Occipital lobe (tissue), 1 donor: ENCODE measurements at regions not wholly inside any gene's neighbourhood (a gene's known extent, or its start where the extent isn't known, plus 50 kb on each side); places are given as distances from the start of the nearest gene placed in this dataset.
"Not testable (repeated sequence)": the region's sequence is repeated elsewhere in the genome, so short reads cannot be mapped to it uniquely, and the experiment has no call there.

Experiments used
- DNase-seq: peaks from one replicate; lab custom pipeline; 2025; lab: John Stamatoyannopoulos, UW

DNA sequence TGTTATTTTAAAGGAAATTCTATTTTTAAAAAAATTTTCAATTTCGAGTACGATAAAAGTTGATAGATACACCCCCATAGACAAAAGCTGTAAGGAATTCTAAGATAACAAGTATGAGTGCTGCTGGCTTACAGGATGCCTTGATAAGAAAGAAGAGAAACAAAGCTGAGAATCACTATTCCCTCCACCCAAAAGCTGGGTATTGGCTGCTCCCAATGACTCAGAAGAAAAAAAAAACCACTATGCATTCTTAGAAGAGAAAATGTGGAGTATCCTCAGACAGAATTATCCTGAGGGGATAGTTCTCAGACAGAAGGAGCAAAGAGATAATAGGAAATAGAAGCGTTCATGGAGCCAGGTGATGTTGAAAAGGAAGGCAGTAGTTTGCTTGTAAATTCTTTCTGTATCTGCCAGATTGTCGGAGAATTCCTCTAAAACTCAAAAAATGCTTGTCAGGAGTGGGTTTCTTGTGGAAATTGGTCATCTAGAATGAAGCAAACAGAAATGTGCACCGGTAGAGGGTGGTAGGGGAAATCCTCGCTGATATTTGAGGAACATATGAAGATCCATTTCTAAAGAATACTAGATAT lies 217.5 kb upstream of the ADAMTS3 start:
- no peak for DNase-seq

GRCh38 chr4:72779241-72779640 lies 210.2 kb upstream of the ADAMTS3 start:
- DNase-seq = no peak

DNA sequence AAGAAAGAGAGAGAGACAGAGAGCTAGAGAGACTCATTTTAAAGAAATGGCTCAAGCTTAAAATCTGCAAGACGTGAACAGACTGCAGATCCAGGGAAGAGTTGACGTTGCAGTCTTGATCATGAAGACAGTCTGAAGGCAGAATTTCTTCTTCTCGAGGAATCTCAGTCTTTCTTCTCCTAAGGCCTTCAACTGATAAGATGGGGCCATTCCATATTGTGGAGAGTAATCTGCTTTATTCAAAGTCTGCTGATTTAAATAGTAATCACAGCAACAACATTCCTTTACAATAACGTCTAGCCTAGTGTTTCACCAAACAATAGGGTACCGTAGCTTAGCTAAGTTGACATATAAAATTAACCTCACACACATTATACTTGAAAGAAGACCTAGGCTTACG lies 208.4 kb upstream of the ADAMTS3 start:
- DNase-seq = no peak

GRCh38 chr4:72770708-72771107 lies 201.7 kb upstream of the ADAMTS3 start:
- DNase-seq = no peak

DNA sequence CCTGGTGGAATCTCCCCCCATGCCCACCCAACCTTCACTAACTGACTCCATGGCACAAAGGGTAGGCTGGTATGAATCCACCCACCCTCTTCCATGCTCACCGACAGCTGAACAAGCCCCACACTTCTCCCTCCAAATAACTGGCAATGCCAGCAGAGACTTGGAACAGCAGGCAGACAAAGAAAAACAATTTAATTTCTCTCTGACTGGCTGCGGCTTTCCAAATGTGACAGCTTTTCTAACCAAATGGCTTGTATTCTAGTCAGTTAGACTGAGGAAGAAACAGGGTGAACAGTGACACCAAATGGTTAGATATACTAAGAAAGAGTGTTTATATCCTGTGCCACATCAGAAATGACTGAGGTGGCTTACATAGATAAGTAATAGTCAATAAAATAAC lies 199.3 kb upstream of the ADAMTS3 start:
- DNase-seq = no peak

- no peak for DNase-seq
Observed at GRCh38 chr4:72767618-72768302, 198.7 kb upstream of the ADAMTS3 start.

DNA sequence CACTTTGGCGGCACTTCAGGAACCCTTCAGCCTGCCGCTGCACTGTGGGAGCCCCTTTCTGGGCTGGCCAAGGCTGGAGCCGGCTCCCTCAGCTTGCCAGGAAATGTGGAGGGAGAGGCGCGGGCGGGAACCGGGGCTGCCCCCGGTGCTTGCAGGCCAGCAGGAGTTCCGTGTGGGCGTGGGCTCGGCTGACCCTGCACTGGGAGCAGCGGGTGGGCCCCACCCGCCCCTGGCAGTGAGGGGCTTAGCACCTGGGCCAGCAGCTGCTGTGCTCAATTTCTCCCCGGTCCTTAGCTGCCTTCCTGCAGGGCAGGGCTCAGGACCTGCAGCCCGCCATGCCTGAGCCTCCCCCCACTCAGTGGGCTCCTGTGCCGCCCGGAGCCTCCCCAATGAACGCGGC lies 196.8 kb upstream of the ADAMTS3 start:
- DNase-seq = not testable (repeated sequence)

- DNase-seq = no peak
Observed at GRCh38 chr4:72761368-72762038, 192.5 kb upstream of the ADAMTS3 start.

DNA sequence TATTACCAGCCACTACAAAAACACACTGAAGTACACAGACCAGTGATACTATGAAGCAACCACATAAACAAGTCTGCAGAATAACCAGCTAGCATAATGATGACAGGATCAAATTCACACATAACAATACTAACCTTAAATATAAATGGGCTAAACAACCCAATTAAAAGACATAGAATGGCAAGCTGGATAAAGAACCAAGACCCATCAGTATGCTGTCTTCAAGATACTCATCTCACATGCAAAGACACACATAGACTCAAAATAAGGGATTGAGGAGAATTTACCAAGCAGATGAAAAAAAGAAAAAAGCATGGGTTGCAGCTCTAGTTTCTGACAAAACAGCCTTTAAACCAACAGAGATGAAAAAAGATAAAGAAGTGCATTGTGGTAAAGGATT lies 184.4 kb upstream of the ADAMTS3 start:
- not testable (repeated sequence) for DNase-seq

- DNase-seq = no peak
Observed at GRCh38 chr4:72744103-72744725, 175.2 kb upstream of the ADAMTS3 start.

DNA sequence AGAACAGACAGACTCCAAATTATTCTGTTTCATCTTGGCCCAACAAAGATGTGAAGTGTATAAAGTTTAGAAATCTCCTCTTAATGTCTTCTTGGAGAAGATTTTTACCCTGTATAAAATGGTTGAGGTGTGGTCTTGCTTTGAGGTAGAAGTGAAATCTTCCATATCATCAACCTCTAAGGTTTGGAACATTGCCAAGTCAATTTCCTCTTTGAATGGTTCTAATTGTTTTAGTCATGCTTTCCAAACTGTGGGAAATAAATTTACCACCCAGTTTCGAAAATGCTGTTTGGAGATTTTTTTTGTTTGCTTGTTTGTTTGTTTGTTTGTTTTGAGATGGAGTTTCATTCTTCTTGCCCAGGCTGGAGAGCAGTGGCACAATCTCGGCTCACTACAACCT lies 174.1 kb upstream of the ADAMTS3 start:
- DNase-seq = no peak

GRCh38 chr4:72715299-72715698 lies 146.3 kb upstream of the ADAMTS3 start:
- no peak for DNase-seq

GRCh38 chr4:72714482-72715279 lies 145.7 kb upstream of the ADAMTS3 start:
- no peak for DNase-seq

DNA sequence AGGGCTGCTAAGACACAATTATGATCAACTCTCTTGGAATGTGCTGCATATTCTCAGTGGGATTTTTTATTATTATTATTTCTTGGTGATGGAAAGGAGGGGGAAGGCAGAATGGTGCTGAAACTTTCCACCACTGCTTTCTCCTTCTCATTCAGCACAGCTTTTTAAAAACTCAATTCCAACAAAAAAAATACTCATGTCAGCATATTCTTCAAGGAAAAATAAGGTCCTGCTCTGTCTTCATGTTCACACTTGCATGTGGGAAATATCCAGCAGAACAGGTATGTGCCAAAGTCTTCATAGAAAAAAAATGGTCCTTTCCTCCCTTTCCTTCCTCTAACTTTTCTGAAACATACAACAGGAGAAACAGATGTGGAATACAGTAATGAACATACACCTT lies 144.0 kb upstream of the ADAMTS3 start:
- no peak for DNase-seq

- DNase-seq = no peak
Observed at GRCh38 chr4:72709475-72709874, 140.5 kb upstream of the ADAMTS3 start.

GRCh38 chr4:72706684-72707083 lies 137.7 kb upstream of the ADAMTS3 start:
- DNase-seq = no peak

GRCh38 chr4:72704925-72705640 lies 136.1 kb upstream of the ADAMTS3 start:
- not testable (repeated sequence) for DNase-seq

DNA sequence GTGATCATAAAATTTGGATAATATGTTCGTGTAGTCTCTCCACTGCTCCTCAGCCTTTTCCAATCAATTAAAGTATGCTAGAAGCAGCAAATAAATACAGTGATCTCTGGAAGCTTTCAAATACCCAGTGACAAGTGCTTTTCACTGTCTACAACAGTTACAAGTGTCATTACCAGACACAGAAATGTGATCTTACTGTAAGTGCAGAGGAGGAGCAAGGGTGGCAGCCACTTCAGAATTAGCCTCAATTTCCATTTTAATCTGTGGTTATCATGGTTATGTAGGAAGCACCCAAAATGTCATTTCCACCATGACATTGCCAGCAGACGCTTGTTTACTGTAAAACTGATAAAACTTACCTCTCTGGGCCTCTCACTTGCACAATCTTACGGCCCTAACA lies 133.9 kb upstream of the ADAMTS3 start:
- no peak for DNase-seq

DNA sequence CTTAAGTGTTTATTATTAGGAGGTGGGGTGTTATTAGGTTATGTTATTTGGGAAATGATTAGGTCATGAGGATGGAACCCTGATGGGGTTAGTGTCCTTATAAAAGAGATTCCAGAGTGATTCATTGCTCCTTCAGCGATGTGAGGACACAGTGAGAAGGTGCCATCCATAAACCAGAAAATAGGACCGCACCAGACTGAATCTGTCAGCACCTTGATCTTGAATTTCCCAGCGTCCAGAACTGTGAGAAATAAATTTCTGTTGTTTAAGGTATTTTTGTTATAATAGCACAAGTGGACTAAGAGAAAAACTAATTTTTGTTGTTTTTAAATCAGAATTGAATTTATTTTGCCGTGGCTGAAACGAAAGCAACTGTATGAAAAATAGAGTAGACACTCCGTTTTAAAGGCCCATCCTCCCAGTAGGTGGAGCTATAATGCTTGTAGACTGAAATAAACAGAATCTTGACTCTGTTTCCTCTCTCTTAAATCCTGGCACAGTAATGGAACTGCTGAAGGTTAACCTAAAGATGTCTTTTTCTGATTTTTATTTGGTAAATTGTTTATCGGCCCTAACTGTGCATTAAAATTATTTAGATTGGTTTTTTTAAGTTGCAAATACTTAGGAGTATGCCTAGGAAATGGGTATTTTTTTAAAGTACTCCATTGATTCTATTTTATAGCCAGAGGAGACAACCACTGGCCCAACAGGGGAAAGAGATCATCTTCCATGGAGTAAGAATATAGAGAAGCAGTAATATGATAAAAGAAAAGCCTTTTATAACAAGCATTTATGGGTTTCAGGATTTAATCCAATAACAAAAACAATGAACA lies 133.2 kb upstream of the ADAMTS3 start:
- DNase-seq = no peak

DNA sequence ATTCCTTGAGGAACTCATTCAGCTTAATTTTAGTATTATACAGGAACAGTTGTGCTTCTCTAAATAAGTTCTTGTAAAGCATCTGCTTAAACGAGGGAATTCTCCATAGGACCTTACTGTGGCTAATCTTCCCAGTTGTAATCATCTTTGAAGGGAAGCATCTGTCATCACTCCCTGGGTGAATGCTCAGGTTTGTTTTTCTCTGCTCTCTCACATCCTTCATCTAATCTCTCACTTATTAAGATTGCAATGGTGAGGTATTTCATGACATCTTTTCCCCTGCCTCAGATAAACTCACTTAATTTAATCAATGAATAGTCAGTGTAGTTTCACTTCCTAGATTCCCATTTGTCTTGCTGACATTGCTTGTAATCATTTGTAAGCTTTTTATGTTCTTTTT lies 121.8 kb upstream of the ADAMTS3 start:
- no peak for DNase-seq
